G401.6 (cell line): ENCODE measurements at regions not wholly inside any gene's neighbourhood (a gene's known extent, or its start where the extent isn't known, plus 50 kb on each side); places are given as distances from the start of the nearest gene placed in this dataset.
"Not testable (repeated sequence)": the region's sequence is repeated elsewhere in the genome, so short reads cannot be mapped to it uniquely, and the experiment has no call there.

Experiments used
- FAIRE-seq: peaks from 2 replicates; lab custom pipeline; 2012; peaks lifted over from hg19 to GRCh38; lab: Jason Lieb, UNC

DNA sequence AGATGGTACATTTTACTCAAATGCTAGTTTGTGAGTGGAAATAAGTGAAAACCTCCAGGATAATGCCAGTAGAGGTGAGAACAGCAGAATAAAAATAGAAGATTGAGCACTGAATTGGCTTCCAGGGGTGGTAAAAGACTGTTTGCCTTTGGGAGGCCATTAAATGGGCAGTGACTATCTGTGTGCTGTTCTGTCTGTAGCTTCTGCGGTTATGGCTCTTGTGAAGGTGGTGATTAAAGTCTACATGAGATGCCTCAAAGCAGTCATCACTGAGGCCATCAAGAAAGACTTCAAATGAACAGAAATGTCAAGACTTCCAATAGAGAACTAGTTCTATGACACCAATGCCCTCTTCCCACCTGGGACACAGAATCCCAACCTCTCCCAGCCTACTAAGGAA is 108.8 kb downstream of the EFHB start:
- FAIRE-seq = no peak

DNA sequence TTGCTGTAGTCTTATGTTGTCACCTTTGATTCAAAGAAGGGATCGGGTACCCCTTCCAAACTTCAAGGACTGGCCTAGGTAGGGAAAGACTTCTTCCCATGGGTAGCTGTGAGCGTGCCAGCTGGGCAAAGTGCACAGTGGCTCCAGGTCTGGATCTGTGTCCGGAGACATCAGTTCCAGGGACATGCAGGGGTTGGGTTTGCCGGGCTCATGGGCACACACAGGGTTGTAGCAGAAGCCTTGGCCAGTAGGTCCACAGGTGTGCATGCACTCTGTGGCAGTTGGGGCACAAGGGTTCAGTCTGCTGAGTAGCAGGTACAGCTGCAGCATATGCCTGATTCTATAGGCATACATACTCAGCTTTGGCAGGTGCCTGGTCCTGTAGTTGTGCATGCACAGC is 111.2 kb downstream of the EFHB start:
- no peak for FAIRE-seq

DNA sequence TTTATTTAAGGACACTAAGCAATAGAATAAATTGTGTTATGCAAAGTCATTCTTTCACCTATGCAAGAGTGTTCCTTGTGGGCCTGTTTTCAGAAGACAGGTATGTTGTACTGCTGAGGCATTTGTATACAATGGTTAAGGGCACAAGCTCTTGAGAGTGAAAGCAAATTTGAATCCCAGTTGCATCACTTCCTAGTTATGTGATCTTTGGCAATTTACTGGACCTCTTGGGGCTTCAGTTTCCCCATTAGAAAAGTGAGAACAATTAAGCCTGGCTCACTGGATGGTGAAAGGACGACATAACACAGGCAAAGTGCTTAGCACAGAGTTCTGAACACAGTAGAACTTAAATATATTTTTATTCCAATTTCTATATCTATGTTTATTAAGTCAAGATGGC is 117.4 kb downstream of the EFHB start:
- no peak for FAIRE-seq

DNA sequence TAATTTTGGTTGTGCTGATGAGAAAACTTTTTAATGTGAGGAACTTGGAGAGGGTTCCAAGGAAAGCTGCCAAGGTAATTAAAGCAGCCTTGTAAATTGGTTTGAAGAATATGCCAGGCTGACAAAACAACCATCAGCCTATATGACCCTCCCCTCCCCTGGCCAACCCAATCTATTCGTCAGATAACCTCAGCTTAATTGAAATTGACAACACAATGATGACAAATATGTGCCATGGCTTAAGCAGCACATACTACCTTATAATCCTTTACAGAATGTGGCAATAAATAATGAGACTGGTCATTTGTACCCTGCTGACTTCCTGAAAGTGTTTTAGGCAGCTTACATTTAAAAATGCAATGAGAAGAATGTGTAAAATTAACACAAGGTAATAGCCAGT is 118.2 kb downstream of the EFHB start:
- FAIRE-seq = no peak

DNA sequence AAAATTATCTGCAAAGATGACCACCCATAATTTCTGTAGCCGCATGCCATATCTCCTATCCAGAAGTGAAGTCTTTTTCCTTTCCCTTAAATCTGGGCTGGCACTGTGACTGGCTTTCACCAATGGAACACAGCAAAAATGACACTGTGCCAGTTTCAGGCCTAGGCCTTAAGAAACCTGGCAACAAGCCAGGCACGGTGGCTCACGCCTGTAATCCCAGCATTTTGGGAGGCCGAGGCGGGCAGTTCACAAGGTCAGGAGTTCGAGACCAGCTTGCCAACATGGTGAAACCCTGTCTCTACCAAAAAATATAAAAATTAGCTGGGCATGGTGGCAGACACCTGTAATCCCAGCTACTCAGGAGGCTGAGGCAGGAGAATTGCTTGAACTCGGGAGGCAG is 120.3 kb downstream of the EFHB start:
- not testable (repeated sequence) for FAIRE-seq

DNA sequence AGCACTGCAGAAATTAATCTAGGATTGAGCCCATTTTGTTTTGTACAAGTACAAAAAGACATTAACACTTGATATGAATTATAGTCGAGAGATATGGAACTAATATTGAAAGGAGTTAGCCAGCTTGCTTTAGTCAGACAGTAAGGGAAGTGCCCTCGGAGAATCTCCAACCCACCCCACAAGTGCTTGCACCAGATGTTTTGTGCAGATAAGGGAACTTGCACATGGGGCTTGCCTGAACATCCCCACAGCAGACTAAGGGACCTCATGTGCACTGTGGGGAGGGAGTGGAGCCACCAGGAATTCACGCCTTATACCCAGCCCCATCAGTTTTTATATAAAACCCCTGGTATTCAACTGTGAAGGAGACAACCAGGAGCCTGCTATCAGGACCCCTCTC is 122.3 kb downstream of the EFHB start:
- FAIRE-seq = no peak

DNA sequence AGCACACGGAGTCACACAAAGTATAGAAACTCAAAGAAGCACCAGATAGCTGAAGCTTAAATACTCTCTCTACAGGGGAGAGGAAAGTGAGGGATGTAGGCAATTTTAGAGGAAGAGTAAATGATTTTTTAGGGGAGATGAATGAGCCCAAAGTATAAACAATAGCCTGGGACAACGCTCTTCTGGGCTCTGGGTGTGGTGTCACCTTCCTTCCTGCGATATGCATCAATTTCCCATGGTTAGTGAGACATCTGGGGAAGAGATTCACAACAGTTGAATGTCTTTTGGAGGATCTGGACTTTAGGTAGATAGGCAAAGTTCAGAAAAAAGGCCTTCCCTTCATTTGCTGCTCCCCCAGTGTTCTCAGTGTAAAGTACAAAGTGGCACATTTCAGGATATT is 125.2 kb downstream of the EFHB start:
- no peak for FAIRE-seq

DNA sequence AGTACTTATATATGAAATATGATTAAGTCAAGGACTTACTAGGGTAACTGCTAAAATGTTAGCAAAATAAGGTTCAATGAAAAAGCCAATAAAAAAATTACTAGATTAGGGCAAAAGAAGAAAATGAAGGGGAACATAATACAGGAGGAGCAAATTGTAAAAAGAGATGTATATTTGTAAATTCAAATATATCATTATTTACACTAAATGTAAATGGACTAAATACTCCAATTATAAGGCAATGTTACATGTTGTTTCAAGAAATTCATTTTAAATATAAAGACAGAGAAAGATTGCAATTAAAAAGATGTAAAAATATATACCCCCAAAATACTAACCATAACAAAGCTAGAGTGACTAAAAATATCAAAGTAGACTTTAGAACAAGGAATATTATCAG is 134.1 kb downstream of the EFHB start:
- FAIRE-seq = no peak

DNA sequence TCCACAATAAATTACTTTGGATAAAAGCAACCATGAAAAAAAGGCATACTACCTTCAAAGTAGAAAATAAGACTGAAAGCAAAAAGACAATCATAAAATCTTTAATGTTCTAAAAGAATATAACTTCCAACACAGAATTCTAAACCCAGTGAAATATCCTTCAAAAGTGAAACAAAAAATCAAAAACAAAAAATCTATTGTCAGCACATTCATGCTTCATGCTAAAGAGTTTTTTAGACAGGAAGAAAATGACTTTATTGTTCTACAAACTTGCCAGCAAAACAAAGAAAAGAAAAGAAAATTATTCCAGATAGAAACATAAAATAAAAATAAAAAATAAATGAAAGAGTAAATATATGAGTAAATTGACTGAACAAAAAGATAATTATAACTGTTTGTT is 134.9 kb downstream of the EFHB start:
- FAIRE-seq = no peak

DNA sequence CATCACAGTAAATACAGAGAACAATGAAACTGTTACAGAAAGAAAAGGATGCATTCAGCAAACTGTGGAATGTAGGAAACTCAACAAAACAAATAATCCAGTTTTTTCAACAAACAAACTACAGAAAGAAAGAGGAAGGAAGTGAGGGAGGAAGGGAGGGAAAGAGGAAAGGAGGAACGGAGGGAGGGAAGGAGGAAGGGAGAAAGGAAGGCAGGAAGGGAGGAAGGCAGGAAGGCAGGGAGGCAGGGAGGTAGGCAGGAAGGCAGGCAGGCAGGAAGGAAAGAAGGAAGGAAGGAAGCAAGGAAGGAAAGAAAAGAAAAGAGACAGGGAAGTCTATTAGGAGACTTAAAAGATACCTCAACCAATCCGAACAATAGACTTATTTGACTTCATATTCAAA is 135.7 kb downstream of the EFHB start:
- no peak for FAIRE-seq

DNA sequence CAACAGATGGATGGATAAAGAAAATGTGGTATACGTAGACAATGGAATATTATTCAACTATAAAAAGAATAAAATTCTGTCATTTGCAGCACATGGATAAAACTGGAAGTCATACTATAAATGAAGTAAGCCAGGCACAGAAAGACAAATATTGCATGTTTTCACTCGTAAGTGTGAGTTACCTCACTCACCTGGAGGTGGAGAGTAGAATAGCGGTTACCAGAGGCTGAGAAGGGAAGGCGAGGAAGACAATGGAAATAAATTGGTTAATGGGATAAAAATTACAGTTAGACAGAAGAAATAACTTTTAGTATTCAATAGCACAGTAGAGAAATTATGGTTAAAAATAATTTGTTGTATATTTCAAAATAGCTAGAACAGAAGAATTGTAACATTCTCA is 141.6 kb downstream of the EFHB start:
- FAIRE-seq = no peak

DNA sequence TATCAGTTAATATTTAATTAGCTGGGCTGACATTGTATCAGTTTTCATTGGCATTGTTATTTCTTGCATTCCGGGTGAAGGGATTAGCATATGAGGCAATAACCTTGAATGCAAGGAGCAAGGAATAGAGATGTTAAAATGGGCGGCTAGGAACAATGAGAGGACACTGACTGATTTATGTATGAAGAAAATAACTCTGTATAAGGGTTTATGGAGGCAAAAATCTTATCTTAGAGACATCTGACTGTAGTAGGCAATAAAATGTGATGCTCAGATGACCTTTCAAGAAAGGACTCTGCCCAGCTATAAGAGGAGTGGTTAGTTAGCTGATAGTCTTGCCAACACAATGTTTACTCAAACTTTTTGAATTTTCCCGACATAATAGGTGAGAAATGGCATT is 158.3 kb downstream of the EFHB start:
- FAIRE-seq = no peak

DNA sequence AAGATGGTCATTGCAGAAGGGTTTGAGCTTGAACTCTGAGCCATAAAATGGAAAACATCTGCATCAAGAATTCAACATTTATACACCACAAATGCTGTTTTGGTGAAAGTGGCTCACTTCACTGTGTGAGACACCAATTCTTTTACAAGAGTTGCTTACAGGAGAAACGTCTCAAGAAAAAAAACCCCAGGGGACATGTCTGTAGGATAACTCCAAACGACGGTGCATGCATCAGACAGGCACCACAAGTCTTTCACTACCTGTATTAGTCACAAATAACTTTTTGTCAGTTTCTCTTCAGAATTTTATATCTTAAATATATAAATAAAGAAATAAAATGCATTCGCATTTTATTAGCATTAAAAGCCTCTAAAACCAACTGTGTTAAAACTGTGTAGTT is 164.3 kb downstream of the EFHB start:
- no peak for FAIRE-seq

DNA sequence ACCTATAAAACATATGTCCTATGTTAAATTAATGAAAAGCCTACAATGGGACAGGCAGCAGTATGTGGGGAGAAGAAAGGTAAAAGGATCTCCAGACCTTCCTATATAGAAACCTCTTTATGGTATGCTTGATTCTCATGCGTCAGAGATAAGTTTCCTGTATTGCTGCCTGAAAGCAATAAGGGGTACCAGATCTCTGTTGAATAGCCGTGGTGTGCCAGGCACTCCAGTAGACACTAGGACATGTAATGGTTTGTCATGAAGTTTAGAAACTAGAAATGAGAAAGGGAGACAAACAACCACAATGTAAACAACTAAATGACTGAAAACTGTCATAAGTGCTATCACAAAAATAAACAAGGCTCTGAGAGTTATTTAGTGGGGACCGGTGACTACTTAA is 168.1 kb downstream of the EFHB start:
- no peak for FAIRE-seq

DNA sequence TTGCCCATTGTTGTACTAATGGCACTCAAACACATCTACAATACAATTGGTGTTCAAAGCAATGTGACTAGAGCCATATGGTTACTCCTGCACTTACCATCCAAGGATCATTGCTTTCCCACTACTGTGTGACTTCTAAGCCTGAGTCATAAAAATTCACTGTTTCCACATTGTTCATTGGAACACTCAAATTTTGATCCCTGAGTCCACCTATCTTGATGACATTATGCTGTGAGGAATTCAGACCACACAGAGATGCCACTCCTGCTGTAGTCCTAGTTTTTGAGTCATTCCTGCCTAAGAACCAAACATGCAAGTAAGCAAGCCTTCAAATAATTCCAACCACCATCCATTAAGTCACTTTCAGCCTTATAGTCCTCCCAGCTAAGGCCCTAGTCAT is 176.2 kb downstream of the EFHB start:
- FAIRE-seq = no peak

DNA sequence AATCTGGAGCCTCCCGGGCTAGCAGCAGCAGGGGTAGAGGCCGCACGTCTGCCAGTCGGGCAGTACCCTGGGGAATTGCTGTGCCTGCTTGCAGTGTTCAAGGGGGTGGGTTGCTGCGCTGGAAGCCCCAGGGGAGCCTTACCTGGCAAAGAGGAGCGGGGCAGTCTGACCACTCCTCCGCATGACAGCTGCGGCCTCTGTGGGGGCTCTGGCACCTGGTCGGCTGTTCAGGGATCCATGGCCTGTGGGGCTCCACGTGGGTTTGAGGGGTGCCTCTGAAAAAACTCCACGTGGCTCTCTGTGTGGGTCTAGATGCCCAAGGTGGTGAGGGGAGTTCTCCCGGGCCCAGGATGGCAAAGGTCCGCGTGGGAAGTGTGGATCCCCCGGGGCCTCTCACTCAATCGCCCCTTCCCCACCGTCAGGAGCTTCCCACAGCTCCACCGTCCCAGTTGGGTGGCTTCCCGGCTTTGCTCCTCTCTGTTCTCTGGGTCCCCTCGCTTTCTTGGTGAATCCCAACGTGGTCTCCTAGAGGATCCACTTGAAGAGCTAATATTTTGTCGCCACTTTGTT is 184.5 kb downstream of the EFHB start:
- FAIRE-seq = no peak

DNA sequence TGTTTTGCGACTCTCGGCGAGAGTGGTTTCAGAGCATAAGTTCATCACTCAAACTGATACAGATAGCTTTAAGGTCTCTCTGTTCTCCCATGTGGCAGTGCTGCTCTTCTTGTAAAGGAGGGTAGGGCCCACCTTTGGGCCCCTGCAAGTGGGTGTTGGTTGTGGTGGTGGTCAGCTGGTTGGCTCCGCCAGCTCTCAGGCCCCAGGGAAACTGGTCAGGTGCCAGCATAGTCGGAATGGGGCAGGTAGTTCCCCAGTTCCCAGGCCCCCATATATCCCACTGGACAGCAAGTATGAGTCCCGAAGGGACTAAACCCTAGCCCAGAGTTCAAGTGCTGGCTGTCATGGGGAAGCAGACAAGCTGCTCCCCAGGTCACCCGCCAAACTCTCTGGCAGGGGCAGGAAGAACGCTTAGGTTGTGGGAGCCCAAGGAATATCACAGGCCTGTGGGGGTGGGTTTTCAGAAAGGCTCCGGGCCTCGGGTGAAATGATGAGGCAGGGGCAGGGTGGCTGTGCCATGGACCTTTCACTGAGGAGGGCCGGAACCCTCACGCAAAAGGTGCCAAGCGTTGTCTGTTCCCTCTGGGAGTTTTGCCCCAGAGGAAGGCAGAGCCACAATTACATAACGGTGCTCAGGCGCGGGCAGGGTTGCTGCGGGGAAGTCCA is 185.1 kb downstream of the EFHB start:
- FAIRE-seq = no peak

DNA sequence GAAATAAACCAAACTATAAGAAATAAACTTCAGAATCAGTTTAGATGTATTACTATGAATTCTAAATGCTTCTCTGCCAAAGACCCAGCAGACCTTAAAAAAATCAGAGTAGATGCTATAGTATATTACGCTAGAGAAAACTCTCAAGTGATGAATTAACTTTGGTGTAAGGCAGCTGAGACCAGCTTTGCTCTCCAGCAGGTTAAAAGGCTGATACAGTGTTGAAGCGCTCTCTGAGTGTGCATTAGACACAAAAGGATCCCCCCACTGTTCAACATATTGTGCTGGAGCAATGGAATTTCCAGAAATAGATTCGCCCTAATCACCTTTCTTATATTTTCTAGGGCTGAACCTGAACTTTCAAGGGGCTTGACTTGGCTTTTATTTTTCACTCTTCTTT is 190.0 kb downstream of the EFHB start:
- no peak for FAIRE-seq

DNA sequence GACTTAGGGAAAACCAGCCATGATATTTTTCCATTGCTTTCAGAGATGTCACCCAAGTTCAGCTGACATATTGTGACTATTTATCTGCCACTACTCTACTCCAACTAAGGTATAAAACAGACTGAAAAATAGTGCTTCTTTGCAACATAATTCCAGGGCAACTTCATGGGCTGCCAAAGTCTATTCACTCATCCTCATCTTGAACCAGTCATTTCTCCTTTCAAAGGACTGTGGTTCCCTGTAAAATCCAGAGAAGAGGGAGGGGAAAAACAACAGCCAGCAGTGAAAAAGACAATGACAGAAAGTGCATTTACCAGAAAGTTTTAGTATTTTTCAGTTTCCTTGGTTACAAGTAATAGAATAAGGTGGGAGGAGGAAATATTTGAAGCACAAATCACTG is 191.1 kb downstream of the EFHB start:
- FAIRE-seq = no peak

DNA sequence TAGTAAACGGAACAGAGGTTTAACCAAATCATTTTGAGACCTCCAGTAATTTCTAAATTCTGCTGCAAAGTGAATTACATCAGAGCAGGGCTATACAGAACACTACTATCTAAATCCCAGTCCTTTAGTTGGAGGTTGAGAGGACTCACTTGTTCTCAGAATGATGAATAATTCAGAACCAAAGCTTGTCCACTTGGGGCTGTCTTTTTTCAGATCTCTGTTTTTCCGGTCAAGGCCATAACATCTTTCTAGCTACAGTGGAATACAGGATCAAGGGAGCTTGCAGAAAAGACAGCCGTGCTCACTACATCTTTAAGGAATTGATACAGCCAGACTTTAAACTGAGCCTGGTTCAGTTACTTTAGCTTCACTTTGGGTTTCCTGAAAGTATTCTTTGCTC is 194.5 kb downstream of the EFHB start:
- FAIRE-seq = no peak

DNA sequence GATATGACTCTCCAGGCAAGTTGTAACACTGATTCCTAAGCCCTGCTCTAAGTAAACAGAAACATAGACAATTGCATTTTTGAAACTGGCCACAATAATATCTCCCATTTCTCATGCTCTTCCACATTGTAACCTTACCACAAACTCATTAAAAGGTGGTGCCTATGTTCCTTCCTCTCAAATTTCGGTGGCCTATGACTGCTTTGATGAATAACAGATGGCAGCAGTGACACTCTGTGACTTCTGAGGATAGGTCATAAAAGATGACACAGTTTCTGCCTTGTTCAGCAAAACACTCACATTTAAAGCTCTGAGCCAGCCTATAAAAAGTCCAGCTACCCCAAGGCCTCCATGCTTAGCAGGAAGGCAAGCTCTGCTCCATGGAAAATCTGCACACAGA is 195.2 kb downstream of the EFHB start:
- FAIRE-seq = no peak

DNA sequence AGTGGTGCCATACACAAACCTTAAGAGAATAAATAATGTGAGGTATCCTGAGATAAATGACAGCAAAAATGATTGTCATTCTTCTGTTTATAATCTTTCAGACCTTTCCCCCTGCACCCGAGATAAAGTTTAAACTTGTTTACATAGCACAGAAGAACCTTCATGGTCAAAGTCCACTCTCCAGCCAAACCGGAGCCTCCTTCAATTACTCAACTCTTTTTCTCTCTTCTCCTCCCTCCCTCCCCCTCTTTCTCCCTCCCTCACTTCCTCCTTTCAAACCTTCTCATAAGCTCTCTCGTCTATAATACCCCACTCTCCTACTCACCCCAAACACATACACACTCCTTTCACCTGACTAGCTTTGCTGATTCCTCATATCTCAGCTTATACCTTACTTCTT is 198.9 kb downstream of the EFHB start:
- FAIRE-seq = no peak

DNA sequence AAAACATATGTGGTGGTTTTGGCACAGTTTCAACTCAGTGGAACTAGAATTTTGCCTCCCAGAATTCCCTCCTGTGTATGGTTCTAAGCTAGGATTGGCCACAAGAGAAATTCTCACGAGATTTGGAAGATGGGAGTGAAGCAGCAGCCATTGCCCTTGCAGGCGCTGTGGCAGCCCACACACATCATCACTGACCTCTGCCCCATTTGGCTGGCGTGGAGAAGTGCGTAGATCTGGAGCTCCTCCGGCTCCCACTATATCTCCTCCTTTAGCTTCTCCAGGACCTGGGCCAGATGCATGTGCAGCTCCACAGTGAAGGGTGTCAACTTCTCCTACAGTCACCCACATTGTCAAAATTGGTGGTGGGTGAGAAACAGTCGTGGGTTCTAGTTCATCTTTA is 199.6 kb downstream of the EFHB start:
- FAIRE-seq = no peak

DNA sequence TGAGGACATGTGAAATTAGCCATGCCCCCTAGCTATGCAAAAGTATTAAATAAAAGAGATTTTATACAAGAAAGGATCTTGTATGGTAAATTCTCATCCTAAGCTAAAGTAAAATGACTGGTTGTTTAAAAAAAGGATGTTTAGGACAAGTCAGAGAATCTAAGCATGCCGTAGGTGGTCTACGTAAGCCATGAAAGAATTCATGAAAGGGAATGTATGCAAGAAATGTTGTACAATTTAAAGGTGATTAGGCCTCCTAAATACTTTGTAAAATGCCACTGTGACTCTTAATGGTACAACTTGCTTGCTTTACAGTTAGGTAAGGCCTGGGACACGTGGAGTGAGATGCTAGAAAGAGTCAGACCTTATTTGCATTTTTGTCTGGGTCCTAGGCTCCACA is 209.0 kb downstream of the EFHB start:
- no peak for FAIRE-seq

DNA sequence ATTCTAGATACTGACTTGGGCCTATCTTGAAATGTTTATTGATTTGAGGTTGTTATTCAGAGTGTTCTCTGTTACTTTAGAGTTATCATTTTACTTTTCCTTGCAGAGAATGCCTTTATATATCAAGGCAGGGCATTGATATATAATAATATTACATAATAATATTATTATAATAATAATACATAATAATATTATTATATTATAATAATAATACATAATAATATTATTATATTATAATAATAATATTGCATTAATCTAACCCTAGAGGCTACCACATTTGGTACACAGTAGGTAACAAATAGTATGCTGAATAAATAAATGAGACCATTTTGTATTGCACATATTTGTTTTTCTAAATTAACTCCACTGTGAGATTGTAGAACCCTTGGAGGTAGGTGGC is 216.3 kb downstream of the EFHB start:
- peak; percentile 19 for FAIRE-seq
